HepG2 (cell line): ENCODE measurements at regions not wholly inside any gene's neighbourhood (a gene's known extent, or its start where the extent isn't known, plus 50 kb on each side); places are given as distances from the start of the nearest gene placed in this dataset.

Experiments
- ATAC-seq: fragments of 200-7000 bp; cut with Tn5 transposase; 3 replicates; pipeline ENCODE4 v1.9.1; 2020; ENCODE audit warnings: mild to moderate bottlenecking, moderate library complexity
- BruUV-seq: library from RNA; stranded (reverse); fragments of 400-500 nt; replicated peaks from 2 replicates; lab custom pipeline; 2021; lab: Mats Ljungman, UMichigan
- CTCF ChIA-PET: fragments of 300-600 bp; formaldehyde crosslinking; extraction: SDS; loops from one replicate; lab custom pipeline; 2021; ENCODE audit warnings: low total read pairs, inconsistent platforms, low intra/inter-chr PET ratio; lab: Yijun Ruan, JAX
- POLR2A ChIA-PET: fragments of 350-600 bp; sonication (Branson Sonifier 250); formaldehyde crosslinking; loops from one replicate; lab custom pipeline; 2020; ENCODE audit warnings: antibody characterized with exemption, inconsistent platforms; lab: Yijun Ruan, JAX
- DNase-seq: peaks from one replicate; pipeline ENCODE4 v3.0.0-alpha.2; 2015; ENCODE audit warnings: low spot score
- FAIRE-seq: peaks from 3 replicates; lab custom pipeline; 2011; peaks lifted over from hg19 to GRCh38; lab: Jason Lieb, UNC
- H2AFZ ChIP-seq: one replicate; pipeline ENCODE4 v1.6.1; 2011; ENCODE audit warnings: low read length, inconsistent platforms
- H3K27ac ChIP-seq: fragments of 300-600 bp; 3 replicates; pipeline ENCODE4 v1.8.0; 2011; ENCODE audit warnings: mixed run types, mild to moderate bottlenecking, mixed read lengths, low read length, inconsistent platforms; ENCODE audit not compliant: insufficient read depth; ENCODE audit errors: extremely low read length
- H3K27me3 ChIP-seq, 2 experiments: fragments of 200-600 bp in 1 of 2; 2 replicates in 1 of 2; 3 replicates in 1 of 2; pipeline versions ENCODE4 v1.6.0 to v1.8.0; 2011; ENCODE audit warnings: low read length in 2 of 2, mild to moderate bottlenecking in 2 of 2, moderate library complexity in 2 of 2, inconsistent platforms in 1 of 2; ENCODE audit not compliant: insufficient read depth in 2 of 2, control insufficient read depth in 1 of 2
- H3K36me3 ChIP-seq, 2 experiments: fragments of 200-600 bp in 1 of 2; replicated peaks in 1 of 2; 2 replicates in 1 of 2; 3 replicates in 1 of 2; pipeline versions ENCODE4 v1.5.1 to v1.8.0; 2011; ENCODE audit warnings: low read length in 2 of 2, inconsistent platforms in 1 of 2; ENCODE audit not compliant: insufficient read depth in 2 of 2, control insufficient read depth in 1 of 2
- H3K4me1 ChIP-seq: 2 replicates; pipeline ENCODE4 v1.5.1; 2012; ENCODE audit warnings: low read length, inconsistent platforms; ENCODE audit not compliant: insufficient read depth
- H3K4me2 ChIP-seq: 2 replicates; pipeline ENCODE4 v1.6.0; 2011; ENCODE audit warnings: low read depth, low read length, inconsistent platforms
- H3K4me3 ChIP-seq, 3 experiments: fragments of 200-600 bp in 1 of 3; sonication (generic), shearing (Covaris generic) in 1 of 3; replicated peaks in 1 of 3; 2 replicates each; pipeline ENCODE4 v1.5.1; 2011 to 2016; ENCODE audit warnings: low read length in 3 of 3, inconsistent platforms in 2 of 3, low read depth in 2 of 3, mild to moderate bottlenecking in 2 of 3, control low read depth in 1 of 3, mixed read lengths in 1 of 3; ENCODE audit not compliant: insufficient read depth in 1 of 3
- H3K79me2 ChIP-seq: one replicate; pipeline ENCODE4 v1.6.1; 2011; ENCODE audit warnings: low read length, inconsistent platforms; ENCODE audit not compliant: insufficient read depth
- H3K9ac ChIP-seq: 2 replicates; pipeline ENCODE4 v1.6.0; 2011; ENCODE audit warnings: mild to moderate bottlenecking, low read depth, low read length, inconsistent platforms; ENCODE audit not compliant: insufficient read depth
- H3K9me3 ChIP-seq: 2 replicates; pipeline ENCODE4 v1.5.1; 2012; ENCODE audit warnings: mild to moderate bottlenecking, low read length
- H4K20me1 ChIP-seq: 2 replicates; pipeline ENCODE4 v1.6.0; 2011; ENCODE audit warnings: inconsistent platforms, mild to moderate bottlenecking, low read length, moderate library complexity; ENCODE audit not compliant: insufficient read depth
- KAT7 ChIP-seq: IDR thresholded peaks from 2 replicates; pipeline ENCODE4 v1.6.1; 2018; ENCODE audit warnings: borderline replicate concordance, missing compliant biosample characterization
- KDM1A ChIP-seq: IDR thresholded peaks from 2 replicates; pipeline ENCODE4 v1.6.1; 2016; ENCODE audit warnings: missing compliant biosample characterization
- PITX1 ChIP-seq: sonication (generic); formaldehyde crosslinking; IDR thresholded peaks from 2 replicates; pipeline ENCODE4 v1.5.1; 2020; ENCODE audit warnings: mild to moderate bottlenecking, missing genetic modification reagents
- SALL2 ChIP-seq: sonication (generic); formaldehyde crosslinking; IDR thresholded peaks from 2 replicates; pipeline ENCODE4 v1.8.1; 2023; ENCODE audit warnings: mild to moderate bottlenecking, missing genetic modification reagents, inconsistent platforms
- ZFP41 ChIP-seq: sonication (generic); formaldehyde crosslinking; IDR thresholded peaks from 2 replicates; pipeline ENCODE4 v1.4.0; 2020; ENCODE audit warnings: mild to moderate bottlenecking, missing genetic modification reagents, borderline replicate concordance
- ZNF121 ChIP-seq: sonication (generic); formaldehyde crosslinking; IDR thresholded peaks from 2 replicates; pipeline ENCODE4 v1.5.0; 2020; ENCODE audit warnings: mild to moderate bottlenecking, missing genetic modification reagents
- ZNF564 ChIP-seq: sonication (generic); formaldehyde crosslinking; IDR thresholded peaks from 2 replicates; pipeline ENCODE4 v1.8.1; 2023; ENCODE audit warnings: mild to moderate bottlenecking, missing genetic modification reagents
- WGBS: methylation state at CpG from one replicate; pipeline ENCODE4 v1.1.6; 2017; ENCODE audit warnings: low lambda C conversion rate; 5-methylcytosine and 5-hydroxymethylcytosine counted together
- in situ Hi-C: cut with HindIII; loops from 2 replicates; pipeline ENCODE4 v1.10.0; 2017; ENCODE audit warnings: low pct_unique_long_range_greater_than_20kb; ENCODE audit not compliant: extremely low pct_ligation_motif_present
- intact Hi-C: fragments of 100-400 bp; cut with micrococcal nuclease; formaldehyde crosslinking; loops from one replicate; pipeline ENCODE4 v1.10.0; 2022; ENCODE audit not compliant: unreplicated experiment

- FAIRE-seq: no peak
- 1% methylated on average over 2 of the region's 2 CpGs for WGBS
- no peaks in the 10 kb centered on the region for H3K36me3 ChIP-seq
- CTCF ChIA-PET: no interaction called here
- H3K4me3 ChIP-seq: no peak overlapping the region
- POLR2A ChIA-PET: no interaction called here
- H3K9me3 ChIP-seq: no peaks in the 10 kb centered on the region
- H3K27me3 ChIP-seq: no peaks in the 10 kb centered on the region
- H3K27ac ChIP-seq: no peak overlapping the region
- in situ Hi-C loops: no loop called here
- intact Hi-C loops: no loop called here
- H3K9ac ChIP-seq: no peak overlapping the region
- DNase-seq: no peak
- BruUV-seq: no TSS peak
- no peaks in the 10 kb centered on the region for H3K79me2 ChIP-seq
- H3K4me2 ChIP-seq: no peak overlapping the region
- no peaks in the 10 kb centered on the region for H4K20me1 ChIP-seq
- H3K4me1 ChIP-seq: no peaks in the 10 kb centered on the region
- no peak overlapping the region for H2AFZ ChIP-seq
- ATAC-seq: no peak
- TF ChIP-seq ZNF564 (CRISPR knock-in tag) (no peak), ZFP41 (no peak), ZNF121 (CRISPR knock-in tag) (no peak), KDM1A (CRISPR knock-in tag) (no peak), PITX1 (no peak)
Observed at GRCh38 chr1:194045416-194045815, 859.0 kb upstream of the B3GALT2 start.

- Histone ChIP-seq H3K36me3 (no peaks in the 10 kb centered on the region), H2AFZ (no peak overlapping the region)
- no TSS peak for BruUV-seq
- intact Hi-C loops: no loop called here
- POLR2A ChIA-PET: no interaction called here
- TF ChIP-seq KAT7 (CRISPR knock-in tag) (no peak), SALL2 (CRISPR knock-in tag) (no peak)
- TF ChIP-seq, all 625 proteins: peak for 0
- in situ Hi-C loops: no loop called here
- Histone ChIP-seq H3K79me2 (no peaks in the 10 kb centered on the region), H3K4me1 (no peaks in the 10 kb centered on the region), H3K27me3 (no peaks in the 10 kb centered on the region), H3K4me2 (no peak overlapping the region), H3K27ac (no peak overlapping the region), H3K9ac (no peak overlapping the region), H4K20me1 (no peaks in the 10 kb centered on the region), H3K9me3 (no peaks in the 10 kb centered on the region), H3K4me3 (no peak overlapping the region)
- CTCF ChIA-PET: no interaction called here
- 0% methylated on average over 1 of the region's 1 CpG for WGBS
- ATAC-seq: no peak
- FAIRE-seq: no peak
- no peak for DNase-seq
Observed at GRCh38 chr1:194044892-194045291, 858.5 kb upstream of the B3GALT2 start.
